Keratinocyte (primary cell): ENCODE measurements at regions not wholly inside any gene's neighbourhood (a gene's known extent, or its start where the extent isn't known, plus 50 kb on each side); places are given as distances from the start of the nearest gene placed in this dataset.
"Not testable (repeated sequence)": the region's sequence is repeated elsewhere in the genome, so short reads cannot be mapped to it uniquely, and the experiment has no call there.

Source experiments
- DNase-seq: peaks from one replicate; pipeline ENCODE4 v3.0.0-alpha.2; 2011; ENCODE audit warnings: low read depth, missing footprints, low spot score
- FAIRE-seq: peaks from 2 replicates; lab custom pipeline; 2011; peaks lifted over from hg19 to GRCh38; lab: Jason Lieb, UNC
- H2AFZ ChIP-seq: 2 replicates; pipeline ENCODE4 v1.6.0; 2012; ENCODE audit warnings: low read length, control low read depth, inconsistent platforms; ENCODE audit not compliant: control insufficient read depth
- H3K27ac ChIP-seq: 2 replicates; pipeline ENCODE4 v1.5.1; 2011; ENCODE audit warnings: low read length; ENCODE audit not compliant: control insufficient read depth, insufficient read depth
- H3K27me3 ChIP-seq: 3 replicates; pipeline ENCODE4 v1.6.0; 2011; ENCODE audit warnings: low read length; ENCODE audit not compliant: control insufficient read depth, insufficient read depth; ENCODE audit errors: extremely low read depth
- H3K36me3 ChIP-seq, 2 experiments: 2 replicates in 1 of 2; 3 replicates in 1 of 2; pipeline ENCODE4 v1.5.1; 2011; ENCODE audit warnings: low read length in 2 of 2, mild to moderate bottlenecking in 1 of 2; ENCODE audit not compliant: control insufficient read depth in 2 of 2, insufficient read depth in 2 of 2; ENCODE audit errors: extremely low read depth in 1 of 2
- H3K4me1 ChIP-seq: 3 replicates; pipeline ENCODE4 v1.5.1; 2011; ENCODE audit warnings: low read length; ENCODE audit not compliant: control insufficient read depth, insufficient read depth; ENCODE audit errors: extremely low read depth
- H3K4me2 ChIP-seq: 3 replicates; pipeline ENCODE4 v1.6.0; 2011; ENCODE audit warnings: low read depth, low read length; ENCODE audit not compliant: control insufficient read depth, insufficient read depth; ENCODE audit errors: extremely low read depth
- H3K4me3 ChIP-seq, 3 experiments: fragments of 200-600 bp in 1 of 3; sonication (generic) in 1 of 3; 2 replicates in 2 of 3; 3 replicates in 1 of 3; pipeline ENCODE4 v1.5.1; 2011 to 2016; ENCODE audit warnings: low read length in 3 of 3, mild to moderate bottlenecking in 3 of 3, control low read depth in 2 of 3, inconsistent platforms in 1 of 3, low read depth in 1 of 3, mixed read lengths in 1 of 3, mixed run types in 1 of 3, moderate library complexity in 1 of 3; ENCODE audit not compliant: control insufficient read depth in 2 of 3, insufficient read depth in 2 of 3; ENCODE audit errors: extremely low read depth in 1 of 3
- H3K79me2 ChIP-seq: 2 replicates; pipeline ENCODE4 v1.6.0; 2012; ENCODE audit warnings: low read length; ENCODE audit not compliant: control insufficient read depth, insufficient read depth
- H3K9ac ChIP-seq: 3 replicates; pipeline ENCODE4 v1.6.0; 2011; ENCODE audit warnings: low read length; ENCODE audit not compliant: control insufficient read depth, insufficient read depth; ENCODE audit errors: extremely low read depth
- H3K9me1 ChIP-seq: 3 replicates; pipeline ENCODE4 v1.6.0; 2011; ENCODE audit warnings: low read length; ENCODE audit not compliant: control insufficient read depth, insufficient read depth; ENCODE audit errors: extremely low read depth
- H3K9me3 ChIP-seq: 2 replicates; pipeline ENCODE4 v1.5.1; 2012; ENCODE audit warnings: low read depth, low read length; ENCODE audit not compliant: control insufficient read depth
- H4K20me1 ChIP-seq: 3 replicates; pipeline ENCODE4 v1.6.0; 2011; ENCODE audit warnings: low read length; ENCODE audit not compliant: control insufficient read depth, insufficient read depth; ENCODE audit errors: extremely low read depth
- dilution Hi-C: fragments of 300-500 bp; cut with MboI; formaldehyde crosslinking; loops from one replicate; pipeline ENCODE4 v1.7.0; 2020; ENCODE audit warnings: low sequenced_read_pairs; ENCODE audit not compliant: extremely low pct_ligation_motif_present

- H3K79me2 ChIP-seq, H3K4me2 ChIP-seq, DNase-seq, H3K9me1 ChIP-seq, H3K9ac ChIP-seq, H3K9me3 ChIP-seq, H3K27ac ChIP-seq, H3K4me1 ChIP-seq, H3K27me3 ChIP-seq, dilution Hi-C loops, H3K4me3 ChIP-seq, H3K36me3 ChIP-seq, H4K20me1 ChIP-seq, H2AFZ ChIP-seq, FAIRE-seq: not testable (repeated sequence)
Measured at GRCh38 chrX:63233013-63233412, 118.1 kb downstream of the SPIN4 start.

- H3K9me1 ChIP-seq, H3K27me3 ChIP-seq, FAIRE-seq, H3K4me2 ChIP-seq, dilution Hi-C loops, H2AFZ ChIP-seq, H3K4me3 ChIP-seq, H3K27ac ChIP-seq, H3K79me2 ChIP-seq, H3K9me3 ChIP-seq, DNase-seq, H3K9ac ChIP-seq, H3K36me3 ChIP-seq, H4K20me1 ChIP-seq, H3K4me1 ChIP-seq: not testable (repeated sequence)
Measured at GRCh38 chrX:63218202-63218601, 132.9 kb downstream of the SPIN4 start.

- H3K79me2 ChIP-seq, H3K9ac ChIP-seq, H3K36me3 ChIP-seq, H4K20me1 ChIP-seq, dilution Hi-C loops, DNase-seq, H3K27me3 ChIP-seq, H3K4me1 ChIP-seq, H3K9me3 ChIP-seq, H3K4me3 ChIP-seq, H3K9me1 ChIP-seq, FAIRE-seq, H3K4me2 ChIP-seq, H3K27ac ChIP-seq, H2AFZ ChIP-seq: not testable (repeated sequence)
Measured at GRCh38 chrX:63217549-63217948, 133.6 kb downstream of the SPIN4 start.

GRCh38 chrX:63209645-63210044, 141.5 kb downstream of the SPIN4 start:
- H3K9me3 ChIP-seq, H3K27ac ChIP-seq, dilution Hi-C loops, H3K9ac ChIP-seq, H3K79me2 ChIP-seq, H3K4me3 ChIP-seq, DNase-seq, H2AFZ ChIP-seq, H3K27me3 ChIP-seq, H3K9me1 ChIP-seq, H4K20me1 ChIP-seq, FAIRE-seq, H3K4me1 ChIP-seq, H3K4me2 ChIP-seq, H3K36me3 ChIP-seq: not testable (repeated sequence)

GRCh38 chrX:63209128-63209527, 142.0 kb downstream of the SPIN4 start:
- H3K27ac ChIP-seq, H3K4me2 ChIP-seq, H3K9me1 ChIP-seq, H3K9me3 ChIP-seq, H3K9ac ChIP-seq, DNase-seq, H3K36me3 ChIP-seq, H2AFZ ChIP-seq, H4K20me1 ChIP-seq, H3K4me3 ChIP-seq, H3K79me2 ChIP-seq, dilution Hi-C loops, H3K4me1 ChIP-seq, H3K27me3 ChIP-seq, FAIRE-seq: not testable (repeated sequence)
